GM12892 (cell line): ENCODE measurements at regions not wholly inside any gene's neighbourhood (a gene's known extent, or its start where the extent isn't known, plus 50 kb on each side); places are given as distances from the start of the nearest gene placed in this dataset.

Experiments used
- POLR2A ChIP-seq: IDR thresholded peaks from 2 replicates; pipeline ENCODE4 v1.6.1; 2011; ENCODE audit warnings: low read depth, low read length, control low read depth
- POLR2AphosphoS5 ChIP-seq: IDR thresholded peaks from 2 replicates; pipeline ENCODE4 v1.6.1; 2011; ENCODE audit warnings: low read depth, low read length, control low read depth
- TAF1 ChIP-seq: IDR thresholded peaks from 2 replicates; pipeline ENCODE4 v1.6.1; 2011; ENCODE audit warnings: low read depth, mild to moderate bottlenecking, control low read depth, low read length, borderline replicate concordance

DNA sequence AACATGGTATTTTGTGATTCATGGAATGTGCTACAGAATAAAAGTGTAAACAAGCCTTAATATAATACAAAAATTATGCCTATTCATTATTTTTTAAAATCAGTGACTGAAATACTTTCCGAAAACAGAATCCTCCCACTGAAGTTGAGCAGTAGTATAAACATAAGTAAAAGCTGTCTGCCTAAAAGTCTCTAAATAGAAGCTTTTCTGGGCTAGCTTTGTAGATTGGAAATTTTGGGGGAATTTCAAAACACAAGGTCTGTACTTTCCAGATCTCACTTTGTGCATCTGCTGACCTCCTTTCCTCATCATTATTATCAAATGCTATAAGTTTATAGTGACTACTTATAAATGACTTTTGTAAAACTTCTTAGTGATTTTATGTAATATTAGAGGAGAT is 80.4 kb upstream of the TRHDE start:
- TF ChIP-seq POLR2A (no peak), POLR2AphosphoS5 (no peak), TAF1 (no peak)
